SK-N-SH treated with all-trans-retinoic acid at 6 μM for 48 hours (cell line): ENCODE measurements at regions not wholly inside any gene's neighbourhood (a gene's known extent, or its start where the extent isn't known, plus 50 kb on each side); places are given as distances from the start of the nearest gene placed in this dataset.

Source experiments
- ARNTL ChIP-seq: fragments of 450-650 bp; formaldehyde crosslinking; IDR thresholded peaks from 2 replicates; pipeline ENCODE4 v1.5.0; 2020; ENCODE audit warnings: low read depth, mild to moderate bottlenecking, moderate library complexity, borderline replicate concordance
- CREB5 ChIP-seq: fragments of 250-450 bp; sonication (Bioruptor Pico); IDR thresholded peaks from 2 replicates; pipeline ENCODE4 v1.5.1; 2020; ENCODE audit warnings: low read depth, mild to moderate bottlenecking, moderate library complexity
- PATZ1 ChIP-seq: fragments of 250-450 bp; sonication (Bioruptor Pico); IDR thresholded peaks from 2 replicates; pipeline ENCODE4 v1.8.0; 2020; ENCODE audit warnings: mild to moderate bottlenecking, moderate library complexity, borderline replicate concordance
- RARB ChIP-seq: fragments of 250-450 bp; sonication (Bioruptor Pico); IDR thresholded peaks from 2 replicates; pipeline ENCODE4 v1.8.0; 2021; ENCODE audit warnings: mild to moderate bottlenecking, moderate library complexity

GRCh38 chr9:73265876-73266275 lies 114.2 kb downstream of the ANXA1 start:
- TF ChIP-seq RARB (CRISPR knock-in tag) = no peak
- TF ChIP-seq PATZ1 = no peak
- no peak for TF ChIP-seq CREB5 (CRISPR knock-in tag)
- TF ChIP-seq ARNTL = no peak
